Activated CD4-positive, alpha-beta T cell treated with anti-CD3 and anti-CD28 coated beads, Interleukin-2, Interleukin-6, amounts not matched to agents 100 ng/mL and 50 ng/mL, durations not matched to agents 16 hours and 8 hours (primary cell): ENCODE measurements at regions not wholly inside any gene's neighbourhood (a gene's known extent, or its start where the extent isn't known, plus 50 kb on each side); places are given as distances from the start of the nearest gene placed in this dataset.
"Not testable (repeated sequence)": the region's sequence is repeated elsewhere in the genome, so short reads cannot be mapped to it uniquely, and the experiment has no call there.

Source experiments
- DNase-seq: peaks from one replicate; pipeline ENCODE4 v3.0.0-alpha.2; 2020

DNA sequence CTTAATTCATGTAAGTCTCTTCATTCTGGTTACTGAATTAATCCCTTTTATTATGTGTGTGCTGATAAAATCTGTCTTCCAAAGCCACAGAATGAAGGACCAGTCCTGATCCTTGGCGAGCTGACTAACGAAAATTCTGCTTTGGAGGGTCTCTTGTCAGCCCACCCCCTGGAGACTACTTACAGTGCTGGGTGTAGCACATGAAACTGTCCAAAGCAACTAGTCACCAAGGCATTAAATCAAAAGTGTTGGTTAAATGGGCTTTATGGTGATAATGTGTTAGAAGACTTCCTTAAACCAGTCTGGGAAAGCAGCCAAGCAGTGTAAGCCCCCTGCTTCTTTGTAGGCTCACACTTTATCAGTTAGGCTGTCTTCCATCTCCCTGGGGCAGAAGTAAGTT lies 420.2 kb downstream of the SUCLG1 start:
- no peak for DNase-seq

GRCh38 chr2:84033347-84033974 lies 425.6 kb downstream of the SUCLG1 start:
- no peak for DNase-seq

GRCh38 chr2:84031312-84032050 lies 427.6 kb downstream of the SUCLG1 start:
- no peak for DNase-seq

GRCh38 chr2:84029903-84030575 lies 429.0 kb downstream of the SUCLG1 start:
- DNase-seq = no peak

DNA sequence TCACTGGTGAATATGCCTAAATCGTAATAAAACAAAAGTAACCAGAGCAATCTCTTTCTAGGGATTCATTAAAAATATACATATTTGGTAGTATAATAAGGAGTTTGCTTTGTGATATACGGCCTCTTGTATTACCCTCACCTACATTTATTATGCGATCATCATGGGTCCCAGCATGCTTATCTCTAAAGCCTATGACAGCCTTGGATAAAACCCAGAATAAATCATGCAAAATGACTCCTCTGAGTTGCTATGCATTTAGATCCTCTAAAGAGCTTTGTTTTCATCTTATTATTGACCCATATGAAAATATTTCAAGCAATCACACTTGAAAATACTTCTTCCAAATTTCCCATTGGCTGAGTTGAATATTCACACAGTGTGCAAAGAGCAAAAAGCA lies 432.3 kb downstream of the SUCLG1 start:
- no peak for DNase-seq

- DNase-seq = peak; percentile 48
Measured at GRCh38 chr2:84022810-84023431, 436.2 kb downstream of the SUCLG1 start.

DNA sequence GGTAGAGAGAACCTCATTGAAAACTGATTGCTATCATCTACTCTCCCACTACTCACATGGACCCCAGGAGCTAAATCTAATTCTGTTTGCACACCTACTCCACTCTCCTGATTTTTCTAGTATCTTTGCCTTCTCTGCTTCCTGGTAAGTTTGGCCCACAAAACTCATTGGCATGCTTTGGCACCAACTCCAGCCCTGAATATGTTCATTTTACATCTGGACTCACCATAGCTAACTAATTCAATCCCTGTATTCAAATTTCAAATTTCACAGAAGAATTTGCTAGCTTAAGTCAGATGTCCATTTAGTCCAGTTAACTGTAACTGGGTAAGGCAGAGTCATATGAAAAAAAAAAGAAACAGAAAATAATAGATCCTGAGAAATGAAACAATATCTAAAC lies 442.1 kb downstream of the SUCLG1 start:
- DNase-seq = no peak

DNA sequence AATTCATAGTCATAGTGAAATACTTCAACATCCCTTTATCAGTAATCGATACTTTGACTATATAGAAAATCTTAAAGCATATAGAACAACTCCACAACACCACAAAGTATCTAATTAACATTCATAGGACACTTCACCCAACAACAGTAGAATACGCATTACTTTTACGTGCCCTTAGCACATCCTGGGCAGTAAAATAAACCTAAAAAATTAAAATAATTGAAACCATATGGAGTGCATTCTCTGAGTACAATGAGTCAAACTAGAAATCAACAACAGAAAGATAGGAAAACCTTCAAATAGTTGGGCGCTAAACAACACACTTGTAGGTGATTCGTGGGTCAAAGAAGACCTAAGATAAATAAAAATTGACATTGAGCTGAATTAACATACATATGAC lies 442.9 kb downstream of the SUCLG1 start:
- DNase-seq = no peak

- DNase-seq = no peak
Measured at GRCh38 chr2:83997889-83998288, 461.2 kb downstream of the SUCLG1 start.

DNA sequence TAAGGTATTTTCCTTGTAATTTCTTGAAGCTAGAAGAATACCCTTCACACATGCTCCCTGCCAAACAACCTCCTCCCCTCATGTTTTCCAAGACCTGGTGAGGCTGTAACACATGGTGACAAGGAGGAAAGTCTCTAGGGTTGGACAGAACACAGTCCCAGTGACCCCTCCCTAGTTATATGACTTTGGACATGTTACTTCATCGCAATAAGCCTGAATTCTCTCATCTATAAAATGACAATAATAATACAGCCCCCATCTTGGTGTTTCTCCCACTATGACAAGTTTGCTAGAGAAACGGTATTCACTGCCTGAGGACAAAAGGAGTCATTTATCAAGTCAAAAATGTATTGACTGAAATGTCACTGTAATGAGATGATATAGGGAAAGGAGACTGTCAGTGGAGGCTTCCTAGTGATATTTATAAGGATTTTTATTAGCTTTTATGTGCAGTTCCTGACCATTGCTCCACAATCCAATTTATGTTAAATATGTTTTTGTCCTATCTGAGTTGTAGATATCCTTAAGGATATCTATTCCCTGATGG lies 464.4 kb downstream of the SUCLG1 start:
- DNase-seq = no peak

GRCh38 chr2:83993873-83994632 lies 465.0 kb downstream of the SUCLG1 start:
- DNase-seq = no peak

DNA sequence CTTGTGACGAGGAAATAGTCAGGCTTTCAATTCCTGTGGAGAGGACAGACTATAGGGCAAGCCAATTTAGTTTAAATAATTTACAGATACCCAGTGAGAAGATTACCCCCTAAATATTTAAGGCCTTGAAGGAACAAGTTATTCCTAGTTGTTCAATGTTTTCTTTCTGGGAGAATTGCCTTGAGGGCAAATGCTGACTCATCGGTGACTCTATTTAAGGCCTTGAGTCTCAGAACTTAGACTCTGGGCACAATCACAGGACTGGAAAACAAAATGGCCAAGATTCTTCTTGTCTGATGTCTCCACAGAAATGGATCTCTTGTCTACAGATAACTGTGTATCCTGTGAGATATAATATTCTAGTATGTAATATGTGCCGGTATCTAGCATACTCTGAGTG lies 467.1 kb downstream of the SUCLG1 start:
- no peak for DNase-seq

- no peak for DNase-seq
Measured at GRCh38 chr2:83990636-83991035, 468.4 kb downstream of the SUCLG1 start.

DNA sequence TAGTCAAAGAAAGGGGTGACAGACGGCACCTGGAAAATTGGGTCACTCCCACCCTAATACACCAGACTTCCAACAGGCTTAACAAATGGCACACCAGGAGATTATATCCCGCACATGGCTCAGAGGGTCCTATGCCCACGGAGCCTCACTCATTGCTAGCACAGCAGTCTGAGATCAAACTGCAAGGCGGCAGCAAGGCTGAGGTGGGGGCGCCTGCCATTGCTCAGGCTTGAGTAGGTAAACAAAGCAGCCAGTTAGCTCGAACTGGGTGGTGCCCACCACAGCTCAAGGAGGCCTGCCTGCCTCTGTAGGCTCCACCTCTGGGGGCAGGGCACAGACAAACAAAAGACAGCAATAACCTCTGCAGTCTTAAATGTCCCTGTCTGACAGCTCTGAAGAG lies 482.5 kb downstream of the SUCLG1 start:
- DNase-seq = not testable (repeated sequence)

DNA sequence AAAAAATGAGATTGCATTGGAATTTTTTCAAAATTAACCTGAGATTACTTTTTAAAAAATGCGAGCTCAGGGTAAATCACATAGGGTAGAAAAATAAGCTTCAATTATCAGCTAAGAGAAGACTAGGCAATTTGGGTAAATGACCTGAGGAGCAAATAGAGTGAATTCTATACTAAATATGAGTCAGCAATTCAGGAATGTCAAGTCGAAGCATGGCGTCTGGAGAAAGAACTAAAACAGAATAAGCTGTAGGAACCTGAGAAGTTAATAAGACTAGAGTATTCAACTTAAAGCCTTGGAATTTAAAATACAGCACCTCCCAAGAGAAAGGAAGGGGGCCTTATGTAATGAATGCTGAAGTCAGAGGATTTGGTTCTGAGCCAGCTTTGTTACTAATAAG lies 487.0 kb downstream of the SUCLG1 start:
- DNase-seq = no peak

- DNase-seq = no peak
Measured at GRCh38 chr2:83971547-83971946, 487.5 kb downstream of the SUCLG1 start.

GRCh38 chr2:83970217-83970929 lies 488.7 kb downstream of the SUCLG1 start:
- no peak for DNase-seq

GRCh38 chr2:83969085-83969484 lies 490.0 kb downstream of the SUCLG1 start:
- no peak for DNase-seq

DNA sequence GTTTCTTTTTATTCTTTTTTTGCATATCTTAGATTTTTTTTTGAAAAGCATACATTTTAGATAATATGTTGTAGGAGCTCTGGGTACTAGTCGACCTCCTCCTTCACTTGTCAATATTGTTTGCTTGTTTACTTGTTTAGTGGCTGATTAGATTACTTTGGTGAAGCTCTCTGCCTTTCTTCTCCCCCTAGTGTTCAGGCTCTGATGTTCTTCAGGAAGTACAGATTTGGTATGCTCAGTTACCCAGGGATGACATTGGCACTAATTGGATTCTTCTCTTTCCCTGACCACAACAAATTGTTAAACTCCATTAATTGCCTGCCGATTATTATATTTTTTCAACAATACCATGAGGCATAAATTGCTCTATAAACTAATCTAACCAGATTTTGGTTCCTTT lies 491.2 kb downstream of the SUCLG1 start:
- no peak for DNase-seq

DNA sequence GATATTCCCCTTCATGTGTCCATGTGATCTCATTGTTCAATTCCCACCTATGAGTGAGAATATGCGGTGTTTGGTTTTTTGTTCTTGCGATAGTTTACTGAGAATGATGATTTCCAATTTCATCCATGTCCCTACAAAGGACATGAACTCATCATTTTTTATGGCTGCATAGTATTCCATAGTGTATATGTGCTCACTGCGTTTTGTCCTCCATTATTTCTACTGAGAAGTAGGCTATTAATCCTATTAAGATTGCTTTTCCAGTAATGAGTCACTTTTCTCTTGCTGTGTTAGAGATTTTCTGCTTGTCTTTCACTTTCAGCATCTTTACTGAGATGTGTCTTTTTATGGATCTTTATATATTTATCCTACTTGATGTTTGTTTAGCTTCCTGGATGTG lies 492.1 kb downstream of the SUCLG1 start:
- DNase-seq = not testable (repeated sequence)

GRCh38 chr2:83961512-83961911 lies 497.6 kb downstream of the SUCLG1 start:
- no peak for DNase-seq

GRCh38 chr2:83960371-83960770 lies 498.7 kb downstream of the SUCLG1 start:
- no peak for DNase-seq
